ENCODE measurements at regions not wholly inside any gene's neighbourhood (a gene's known extent, or its start where the extent isn't known, plus 50 kb on each side); places are given as distances from the start of the nearest gene placed in this dataset.

DNA sequence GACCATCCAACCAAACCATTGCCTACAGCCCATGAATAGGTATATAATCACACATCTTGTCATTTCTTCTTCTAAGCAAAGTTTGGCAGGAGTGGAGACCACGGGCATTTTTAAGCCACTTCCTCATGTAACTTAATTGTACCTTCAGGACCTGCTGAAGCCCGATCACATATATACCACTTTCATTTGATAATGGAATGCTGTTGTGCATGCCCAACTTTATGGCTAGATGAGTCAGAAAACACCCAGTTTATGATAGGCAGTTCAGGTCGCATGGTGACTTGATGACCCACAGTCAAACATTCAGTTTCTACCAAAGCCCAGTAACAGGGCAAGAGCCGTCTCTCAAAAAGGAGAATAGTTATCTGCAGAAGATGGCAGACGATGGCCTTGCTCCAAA lies 2295.0 kb upstream of the ACO1 start:
- Histone ChIP-seq H3K27me3 (ENCODE audit: control insufficient read depth in 2 of 2, insufficient read depth in 2 of 2, low read length in 2 of 2) (no peaks in the 10 kb centered on the region), H3K79me2 (ENCODE audit: control insufficient read depth, insufficient read depth, low read length) (no peaks in the 10 kb centered on the region), H3K27ac (ENCODE audit: extremely low read depth, low read depth, low read length) (no peak overlapping the region), H3K9ac (ENCODE audit: insufficient read depth in 1 of 2, low read depth in 2 of 2, low read length in 2 of 2) (no peak overlapping the region), H3K4me2 (ENCODE audit: insufficient read depth, low read length) (no peak overlapping the region), H3K36me3 (ENCODE audit: control insufficient read depth, insufficient read depth, low read length) (no peaks in the 10 kb centered on the region), H2AFZ (ENCODE audit: low read depth, low read length) (no peak overlapping the region), H3K9me1 (ENCODE audit: control insufficient read depth, insufficient read depth, low read length) (no peaks in the 10 kb centered on the region), H3K4me1 (replicated peaks in 1 of 2; ENCODE audit: control insufficient read depth in 2 of 2, insufficient read depth in 2 of 2, low read length in 2 of 2) (no peaks in the 10 kb centered on the region), H3K4me3 (no peak overlapping the region), H3K9me3 (replicated peaks; ENCODE audit: control insufficient read depth, insufficient read depth, low read depth, low read length) (no peaks in the 10 kb centered on the region), H4K20me1 (replicated peaks; ENCODE audit: control insufficient read depth, insufficient read depth, low read length) (no peaks in the 10 kb centered on the region)
- FAIRE-seq (no peak), DNase-seq (ENCODE audit: extremely low read depth in 1 of 4, low spot score in 3 of 4) (no peak), ATAC-seq (no peak)
- no TSS peak for BruUV-seq (replicated peaks)
- TF ChIP-seq E4F1 (CRISPR knock-in tag; IDR thresholded peaks at IDR 0.05; ENCODE audit: borderline replicate concordance) (no peak), EGR1 (conservative IDR thresholded peaks at IDR 0.05) (no peak)
- intact Hi-C loops (cut with micrococcal nuclease) = no loop called here
- POLR2A ChIA-PET = no interaction called here
- CTCF ChIA-PET (ENCODE audit: low intra/inter-chr PET ratio) = no interaction called here
- WGBS (ENCODE audit: insufficient coverage, low coverage, missing lambda C conversion rate) = no CpG with 5 or more reads among the region's 5 CpGs
- in situ Hi-C loops (cut with MboI) = no loop called here

DNA sequence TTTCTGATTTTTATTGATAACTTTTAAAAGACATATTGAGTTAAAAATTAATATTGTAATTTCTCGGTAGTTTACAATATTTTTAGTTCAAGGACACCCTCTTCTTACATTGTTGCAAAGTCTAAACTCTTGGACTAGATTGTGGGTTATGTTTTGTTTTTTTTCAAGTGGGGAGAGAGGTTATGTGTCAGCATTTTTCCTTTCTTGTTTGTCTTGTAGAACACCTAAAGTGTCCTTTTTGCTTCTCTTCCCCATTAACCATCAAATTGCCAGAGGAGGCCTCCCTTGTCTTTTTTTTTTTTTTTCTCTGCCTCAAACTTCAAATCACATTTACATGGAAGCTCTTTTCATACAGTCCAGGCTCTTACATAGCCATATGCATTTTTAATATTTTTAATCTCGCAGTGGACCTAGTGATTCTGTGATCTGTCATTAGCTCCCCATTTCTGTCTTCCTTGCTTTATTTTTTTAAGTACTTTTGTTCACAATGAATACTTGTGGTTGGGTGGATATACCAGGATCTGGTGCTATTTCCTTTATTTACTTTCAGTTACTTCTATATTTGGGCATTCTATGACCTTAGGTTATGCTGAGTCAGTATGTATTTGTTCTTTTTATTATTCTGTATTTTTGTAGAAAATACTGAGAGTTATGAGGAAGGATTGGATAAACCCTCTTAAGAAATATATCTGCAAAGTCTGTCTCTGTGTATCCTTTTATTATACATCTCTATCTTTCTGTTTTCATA lies 2280.6 kb upstream of the ACO1 start:
- Histone ChIP-seq H2AFZ (ENCODE audit: low read depth, low read length) (no peak overlapping the region), H3K27ac (ENCODE audit: extremely low read depth, low read depth, low read length) (no peak overlapping the region), H3K9me3 (replicated peaks; ENCODE audit: control insufficient read depth, insufficient read depth, low read depth, low read length) (no peaks in the 10 kb centered on the region), H4K20me1 (replicated peaks; ENCODE audit: control insufficient read depth, insufficient read depth, low read length) (no peaks in the 10 kb centered on the region), H3K4me3 (no peak overlapping the region), H3K36me3 (ENCODE audit: control insufficient read depth, insufficient read depth, low read length) (no peaks in the 10 kb centered on the region), H3K4me1 (replicated peaks in 1 of 2; ENCODE audit: control insufficient read depth in 2 of 2, insufficient read depth in 2 of 2, low read length in 2 of 2) (no peaks in the 10 kb centered on the region), H3K9me1 (ENCODE audit: control insufficient read depth, insufficient read depth, low read length) (no peaks in the 10 kb centered on the region), H3K27me3 (ENCODE audit: control insufficient read depth in 2 of 2, insufficient read depth in 2 of 2, low read length in 2 of 2) (no peaks in the 10 kb centered on the region), H3K79me2 (ENCODE audit: control insufficient read depth, insufficient read depth, low read length) (no peaks in the 10 kb centered on the region), H3K4me2 (ENCODE audit: insufficient read depth, low read length) (no peak overlapping the region), H3K9ac (ENCODE audit: insufficient read depth in 1 of 2, low read depth in 2 of 2, low read length in 2 of 2) (no peak overlapping the region)
- FAIRE-seq (no peak), DNase-seq (ENCODE audit: extremely low read depth in 1 of 4, low spot score in 3 of 4) (no peak), ATAC-seq (no peak)
- no CpG with 5 or more reads among the region's 2 CpGs for WGBS (ENCODE audit: insufficient coverage, low coverage, missing lambda C conversion rate)
- no TSS peak for BruUV-seq (replicated peaks)
- in situ Hi-C loops (cut with MboI) = no loop called here
- ChIA-PET POLR2A (no interaction called here), CTCF (ENCODE audit: low intra/inter-chr PET ratio) (no interaction called here)
- intact Hi-C loops (cut with micrococcal nuclease) = no loop called here
- TF ChIP-seq SMAD1 (IDR thresholded peaks at IDR 0.05; ENCODE audit: low read depth, low read length, partially characterized antibody) = no peak
- no peak for TF ChIP-seq NUFIP1 (IDR thresholded peaks at IDR 0.05; ENCODE audit: partially characterized antibody)
- TF ChIP-seq NONO (IDR thresholded peaks at IDR 0.05; ENCODE audit: low read depth in 2 of 2, low read length in 1 of 2) = no peak
- no peak for TF ChIP-seq TAF7 (tag; IDR thresholded peaks at IDR 0.05)
- TF ChIP-seq, protein P1, sequence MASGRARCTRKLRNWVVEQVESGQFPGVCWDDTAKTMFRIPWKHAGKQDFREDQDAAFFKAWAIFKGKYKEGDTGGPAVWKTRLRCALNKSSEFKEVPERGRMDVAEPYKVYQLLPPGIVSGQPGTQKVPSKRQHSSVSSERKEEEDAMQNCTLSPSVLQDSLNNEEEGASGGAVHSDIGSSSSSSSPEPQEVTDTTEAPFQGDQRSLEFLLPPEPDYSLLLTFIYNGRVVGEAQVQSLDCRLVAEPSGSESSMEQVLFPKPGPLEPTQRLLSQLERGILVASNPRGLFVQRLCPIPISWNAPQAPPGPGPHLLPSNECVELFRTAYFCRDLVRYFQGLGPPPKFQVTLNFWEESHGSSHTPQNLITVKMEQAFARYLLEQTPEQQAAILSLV (tag; IDR thresholded peaks at IDR 0.05) = no peak

Data from K562 (cell line).